ENCODE measurements at regions not wholly inside any gene's neighbourhood (a gene's known extent, or its start where the extent isn't known, plus 50 kb on each side); places are given as distances from the start of the nearest gene placed in this dataset.

GRCh38 chr2:37774976-37775907 is 103.8 kb upstream of the CDC42EP3 start:
- intact Hi-C loops (cut with DNase I), result loop anchor here (5.0 kb wide), 2 partner anchors 33 to 53 kb away; no protein-coding TSS in a partner anchor
- TF ChIP-seq CTCF (IDR thresholded peaks at IDR 0.05), result no peak
- peak overlapping the region; percentile 87 to 90 for H3K27ac ChIP-seq
- DNase-seq (ENCODE audit: low spot score in 2 of 2), result no peak
- no peak overlapping the region for H3K4me3 ChIP-seq
- no peaks in the 10 kb centered on the region for H3K27me3 ChIP-seq
- H3K4me1 ChIP-seq, result peaks cover 3 to 31% of the 10 kb centered on the region in 2 donors
- no peaks in the 10 kb centered on the region for H3K9me3 ChIP-seq
- no peaks in the 10 kb centered on the region for H3K36me3 ChIP-seq

GRCh38 chr2:37775908-37776250 is 104.4 kb upstream of the CDC42EP3 start:
- intact Hi-C loops (cut with DNase I), result loop anchor here (5.0 kb wide), 2 partner anchors 34 to 54 kb away; no protein-coding TSS in a partner anchor

GRCh38 chr2:37776487-37776886 is 105.0 kb upstream of the CDC42EP3 start:
- no peak for TF ChIP-seq CTCF (IDR thresholded peaks at IDR 0.05)
- Histone ChIP-seq H3K27me3 (no peaks in the 10 kb centered on the region), H3K36me3 (no peaks in the 10 kb centered on the region), H3K4me1 (peaks cover 3 to 31% of the 10 kb centered on the region in 2 donors), H3K4me3 (no peak overlapping the region), H3K27ac (peak overlapping the region; percentile 87 to 90), H3K9me3 (no peaks in the 10 kb centered on the region)
- intact Hi-C loops (cut with DNase I), result loop anchor here (5.0 kb wide), 2 partner anchors 34 to 54 kb away; no protein-coding TSS in a partner anchor
- DNase-seq (ENCODE audit: low spot score in 2 of 2), result peak; percentile 29 to 83

More at GRCh38 chr2:37775908-37776250, 104.4 kb upstream of the CDC42EP3 start:
- TF ChIP-seq CTCF (IDR thresholded peaks at IDR 0.05), result no peak
- peak in 1 of 2 donors; percentile 71 for DNase-seq (ENCODE audit: low spot score in 2 of 2)
- Histone ChIP-seq H3K27ac (peak overlapping the region; percentile 87 to 90), H3K4me3 (no peak overlapping the region), H3K9me3 (no peaks in the 10 kb centered on the region), H3K27me3 (no peaks in the 10 kb centered on the region), H3K36me3 (no peaks in the 10 kb centered on the region), H3K4me1 (peaks cover 3 to 31% of the 10 kb centered on the region in 2 donors)

- H3K27ac ChIP-seq, result no peak overlapping the region
- TF ChIP-seq CTCF (IDR thresholded peaks at IDR 0.05), result no peak
- H3K4me1 ChIP-seq, result peaks cover 3 to 50% of the 10 kb centered on the region in 2 donors
- H3K27me3 ChIP-seq, result no peaks in the 10 kb centered on the region
- no peak overlapping the region for H3K4me3 ChIP-seq
- no peak for DNase-seq (ENCODE audit: low spot score in 2 of 2)
- intact Hi-C loops (cut with DNase I), result loop anchor here (5.0 kb wide), 2 partner anchors 37 to 57 kb away; no protein-coding TSS in a partner anchor
- no peaks in the 10 kb centered on the region for H3K9me3 ChIP-seq
- no peaks in the 10 kb centered on the region for H3K36me3 ChIP-seq
Observed at GRCh38 chr2:37779139-37779538, 107.7 kb upstream of the CDC42EP3 start.

GRCh38 chr2:37779611-37780386 is 108.4 kb upstream of the CDC42EP3 start:
- H3K36me3 ChIP-seq, result no peaks in the 10 kb centered on the region
- no peaks in the 10 kb centered on the region for H3K9me3 ChIP-seq
- intact Hi-C loops (cut with DNase I), result loop anchor here (5.0 kb wide), 2 partner anchors 37 to 57 kb away; no protein-coding TSS in a partner anchor
- no peak for TF ChIP-seq CTCF (IDR thresholded peaks at IDR 0.05)
- H3K27ac ChIP-seq, result no peak overlapping the region
- no peak for DNase-seq (ENCODE audit: low spot score in 2 of 2)
- peaks cover 3 to 44% of the 10 kb centered on the region in 2 donors for H3K4me1 ChIP-seq
- no peak overlapping the region for H3K4me3 ChIP-seq
- no peaks in the 10 kb centered on the region for H3K27me3 ChIP-seq
